Keratinocyte (primary cell): ENCODE measurements at regions not wholly inside any gene's neighbourhood (a gene's known extent, or its start where the extent isn't known, plus 50 kb on each side); places are given as distances from the start of the nearest gene placed in this dataset.

Experiments
- DNase-seq: peaks from one replicate; pipeline ENCODE4 v3.0.0-alpha.2; 2011; ENCODE audit warnings: low read depth, missing footprints, low spot score
- FAIRE-seq: peaks from 2 replicates; lab custom pipeline; 2011; peaks lifted over from hg19 to GRCh38; lab: Jason Lieb, UNC
- H2AFZ ChIP-seq: 2 replicates; pipeline ENCODE4 v1.6.0; 2012; ENCODE audit warnings: low read length, control low read depth, inconsistent platforms; ENCODE audit not compliant: control insufficient read depth
- H3K27ac ChIP-seq: 2 replicates; pipeline ENCODE4 v1.5.1; 2011; ENCODE audit warnings: low read length; ENCODE audit not compliant: control insufficient read depth, insufficient read depth
- H3K27me3 ChIP-seq: 3 replicates; pipeline ENCODE4 v1.6.0; 2011; ENCODE audit warnings: low read length; ENCODE audit not compliant: control insufficient read depth, insufficient read depth; ENCODE audit errors: extremely low read depth
- H3K36me3 ChIP-seq, 2 experiments: 2 replicates in 1 of 2; 3 replicates in 1 of 2; pipeline ENCODE4 v1.5.1; 2011; ENCODE audit warnings: low read length in 2 of 2, mild to moderate bottlenecking in 1 of 2; ENCODE audit not compliant: control insufficient read depth in 2 of 2, insufficient read depth in 2 of 2; ENCODE audit errors: extremely low read depth in 1 of 2
- H3K4me1 ChIP-seq: 3 replicates; pipeline ENCODE4 v1.5.1; 2011; ENCODE audit warnings: low read length; ENCODE audit not compliant: control insufficient read depth, insufficient read depth; ENCODE audit errors: extremely low read depth
- H3K4me2 ChIP-seq: 3 replicates; pipeline ENCODE4 v1.6.0; 2011; ENCODE audit warnings: low read depth, low read length; ENCODE audit not compliant: control insufficient read depth, insufficient read depth; ENCODE audit errors: extremely low read depth
- H3K4me3 ChIP-seq, 3 experiments: fragments of 200-600 bp in 1 of 3; sonication (generic) in 1 of 3; 2 replicates in 2 of 3; 3 replicates in 1 of 3; pipeline ENCODE4 v1.5.1; 2011 to 2016; ENCODE audit warnings: low read length in 3 of 3, mild to moderate bottlenecking in 3 of 3, control low read depth in 2 of 3, inconsistent platforms in 1 of 3, low read depth in 1 of 3, mixed read lengths in 1 of 3, mixed run types in 1 of 3, moderate library complexity in 1 of 3; ENCODE audit not compliant: control insufficient read depth in 2 of 3, insufficient read depth in 2 of 3; ENCODE audit errors: extremely low read depth in 1 of 3
- H3K79me2 ChIP-seq: 2 replicates; pipeline ENCODE4 v1.6.0; 2012; ENCODE audit warnings: low read length; ENCODE audit not compliant: control insufficient read depth, insufficient read depth
- H3K9ac ChIP-seq: 3 replicates; pipeline ENCODE4 v1.6.0; 2011; ENCODE audit warnings: low read length; ENCODE audit not compliant: control insufficient read depth, insufficient read depth; ENCODE audit errors: extremely low read depth
- H3K9me1 ChIP-seq: 3 replicates; pipeline ENCODE4 v1.6.0; 2011; ENCODE audit warnings: low read length; ENCODE audit not compliant: control insufficient read depth, insufficient read depth; ENCODE audit errors: extremely low read depth
- H3K9me3 ChIP-seq: 2 replicates; pipeline ENCODE4 v1.5.1; 2012; ENCODE audit warnings: low read depth, low read length; ENCODE audit not compliant: control insufficient read depth
- H4K20me1 ChIP-seq: 3 replicates; pipeline ENCODE4 v1.6.0; 2011; ENCODE audit warnings: low read length; ENCODE audit not compliant: control insufficient read depth, insufficient read depth; ENCODE audit errors: extremely low read depth
- CTCF ChIP-seq, 3 experiments: IDR thresholded peaks in 1 of 3; conservative IDR thresholded peaks in 1 of 3; optimal IDR thresholded peaks in 1 of 3; 2 replicates in 2 of 3; 3 replicates in 1 of 3; pipeline versions ENCODE3 to v1.5.1; 2011; ENCODE audit warnings: low read length in 3 of 3, mild to moderate bottlenecking in 3 of 3, moderate library complexity in 2 of 3, control low read depth in 1 of 3, inconsistent platforms in 1 of 3; ENCODE audit not compliant: insufficient read depth in 2 of 3; ENCODE audit errors: extremely low read depth in 1 of 3
- EZH2 ChIP-seq: IDR thresholded peaks from one replicate; pipeline ENCODE4 v1.6.1; 2012; ENCODE audit warnings: inconsistent platforms, mild to moderate bottlenecking, low read length, moderate library complexity
- dilution Hi-C: fragments of 300-500 bp; cut with MboI; formaldehyde crosslinking; loops from one replicate; pipeline ENCODE4 v1.7.0; 2020; ENCODE audit warnings: low sequenced_read_pairs; ENCODE audit not compliant: extremely low pct_ligation_motif_present

DNA sequence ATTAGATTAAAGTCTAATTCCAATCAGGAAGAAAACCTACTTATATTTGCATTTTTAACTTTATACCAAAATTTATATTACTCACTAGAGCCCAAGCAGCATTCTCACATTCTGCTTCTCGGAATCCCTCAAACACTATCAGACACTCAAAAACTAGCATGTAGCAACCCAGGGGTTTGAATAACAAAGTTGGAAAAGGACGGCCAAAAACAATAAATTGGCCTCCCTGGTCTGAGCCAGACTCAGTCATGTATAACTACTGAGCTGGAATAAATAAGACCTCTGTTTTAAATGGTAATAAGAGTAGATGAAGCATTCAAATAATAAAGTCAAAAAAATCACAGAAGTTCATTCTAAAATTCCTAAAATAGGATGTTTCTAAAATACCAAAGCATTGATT, 290.9 kb downstream of the IRS1 start:
- FAIRE-seq: no peak
- dilution Hi-C loops: no loop called here

DNA sequence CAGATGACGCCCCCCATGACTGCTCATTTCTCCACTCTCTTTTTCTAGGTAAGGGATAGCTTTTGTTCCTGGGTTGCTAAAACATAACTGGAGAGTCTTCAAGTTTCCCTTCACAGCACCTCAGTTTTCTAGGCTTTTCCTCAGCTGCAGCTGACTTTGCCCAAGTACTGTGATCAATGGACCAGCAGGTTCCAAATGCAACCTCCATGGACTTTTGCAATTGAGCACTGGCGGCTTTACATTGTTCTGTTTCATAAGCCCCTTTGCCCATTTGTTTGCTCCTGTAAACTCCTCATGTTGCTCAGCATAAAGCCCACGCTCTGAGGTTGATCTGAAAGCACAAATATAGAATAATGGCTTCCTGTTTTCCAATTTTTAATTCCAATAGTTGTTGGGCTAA, 291.6 kb downstream of the IRS1 start:
- H3K9me1 ChIP-seq: no peaks in the 10 kb centered on the region
- no peak overlapping the region for H3K27ac ChIP-seq
- no peaks in the 10 kb centered on the region for H3K79me2 ChIP-seq
- no peaks in the 10 kb centered on the region for H3K27me3 ChIP-seq
- no peak for FAIRE-seq
- H3K4me3 ChIP-seq: no peak overlapping the region
- no peaks in the 10 kb centered on the region for H3K4me1 ChIP-seq
- no peaks in the 10 kb centered on the region for H3K9me3 ChIP-seq
- dilution Hi-C loops: no loop called here
- H3K4me2 ChIP-seq: no peak overlapping the region
- H4K20me1 ChIP-seq: no peaks in the 10 kb centered on the region
- H2AFZ ChIP-seq: no peak overlapping the region
- DNase-seq: no peak
- no peaks in the 10 kb centered on the region for H3K36me3 ChIP-seq
- H3K9ac ChIP-seq: no peak overlapping the region
- TF ChIP-seq EZH2 (no peak), CTCF (optimal IDR thresholded peaks at IDR 0.05 in 1 of 3, IDR thresholded peaks at IDR 0.05 in 1 of 3, conservative IDR thresholded peaks at IDR 0.05 in 1 of 3; ENCODE audit: extremely low read depth in 1 of 3, insufficient read depth in 2 of 3, low read length in 3 of 3) (no peak)

More for the DNA sequence above, 290.9 kb downstream of the IRS1 start:
- no peaks in the 10 kb centered on the region for H3K4me1 ChIP-seq
- no peaks in the 10 kb centered on the region for H3K79me2 ChIP-seq
- H3K27ac ChIP-seq: no peak overlapping the region
- H3K36me3 ChIP-seq: no peaks in the 10 kb centered on the region
- no peak overlapping the region for H3K4me3 ChIP-seq
- no peaks in the 10 kb centered on the region for H3K9me3 ChIP-seq
- no peak for DNase-seq
- H3K4me2 ChIP-seq: no peak overlapping the region
- TF ChIP-seq EZH2 (no peak), CTCF (optimal IDR thresholded peaks at IDR 0.05 in 1 of 3, IDR thresholded peaks at IDR 0.05 in 1 of 3, conservative IDR thresholded peaks at IDR 0.05 in 1 of 3; ENCODE audit: extremely low read depth in 1 of 3, insufficient read depth in 2 of 3, low read length in 3 of 3) (no peak)
- no peaks in the 10 kb centered on the region for H4K20me1 ChIP-seq
- H3K9ac ChIP-seq: no peak overlapping the region
- H3K27me3 ChIP-seq: no peaks in the 10 kb centered on the region
- no peaks in the 10 kb centered on the region for H3K9me1 ChIP-seq
- H2AFZ ChIP-seq: no peak overlapping the region
